H1 (cell line): ENCODE measurements at regions not wholly inside any gene's neighbourhood (a gene's known extent, or its start where the extent isn't known, plus 50 kb on each side); places are given as distances from the start of the nearest gene placed in this dataset.
A peak's percentile ranks its signal among the peaks of the same experiment; 100 is the strongest.

ENCODE experiments used
- CTCF ChIA-PET: fragments of 300-600 bp; sonication (Branson Sonifier 250); formaldehyde crosslinking; loops from one replicate; lab custom pipeline; 2021; ENCODE audit not compliant: partially characterized antibody; lab: Charles Lee
- POLR2A ChIA-PET: fragments of 300-600 bp; sonication (Branson Sonifier 250); formaldehyde crosslinking; loops from one replicate; lab custom pipeline; 2021; ENCODE audit warnings: inconsistent platforms; ENCODE audit not compliant: partially characterized antibody; lab: Charles Lee
- DNase-seq, 2 experiments: peaks; one replicate each; pipeline versions ENCODE4 v3.0.0 to v3.0.0-alpha.2; 2010 to 2022; ENCODE audit warnings: low spot score in 2 of 2, low read depth in 1 of 2, mixed read lengths in 1 of 2
- FAIRE-seq: peaks from 2 replicates; lab custom pipeline; 2011; peaks lifted over from hg19 to GRCh38; lab: Jason Lieb, UNC
- H2AFZ ChIP-seq: 2 replicates; pipeline ENCODE4 v1.8.1; 2012; ENCODE audit warnings: low read length, inconsistent platforms
- H2AK5ac ChIP-seq: 2 replicates; pipeline ENCODE4 v1.6.1; 2013; ENCODE audit warnings: low read depth, low read length
- H2BK120ac ChIP-seq: replicated peaks from 2 replicates; pipeline ENCODE3; 2013; ENCODE audit warnings: low read depth, low read length, inconsistent platforms
- H2BK12ac ChIP-seq: 2 replicates; pipeline ENCODE4 v1.6.1; 2013; ENCODE audit warnings: low read depth, low read length
- H2BK15ac ChIP-seq: 2 replicates; pipeline ENCODE4 v1.6.1; 2013; ENCODE audit warnings: low read length
- H2BK20ac ChIP-seq: 2 replicates; pipeline ENCODE4 v1.6.1; 2013; ENCODE audit warnings: low read length
- H2BK5ac ChIP-seq: 2 replicates; pipeline ENCODE4 v1.6.1; 2013; ENCODE audit warnings: low read depth, low read length
- H3K14ac ChIP-seq: 2 replicates; pipeline ENCODE4 v1.6.1; 2013; ENCODE audit warnings: inconsistent platforms; ENCODE audit not compliant: insufficient read length
- H3K18ac ChIP-seq: 2 replicates; pipeline ENCODE4 v1.6.1; 2013; ENCODE audit warnings: low read length; ENCODE audit errors: extremely low read depth
- H3K23ac ChIP-seq: 2 replicates; pipeline ENCODE4 v1.6.1; 2013; ENCODE audit warnings: inconsistent platforms; ENCODE audit not compliant: insufficient read length
- H3K23me2 ChIP-seq: 2 replicates; pipeline ENCODE4 v1.6.1; 2013; ENCODE audit warnings: low read depth, low read length
- H3K27ac ChIP-seq: 2 replicates; pipeline ENCODE4 v1.6.1; 2011; ENCODE audit warnings: low read depth, low read length, inconsistent platforms
- H3K27me3 ChIP-seq, 4 experiments: replicated peaks in 1 of 4; 1 replicate in 1 of 4; 2 replicates in 3 of 4; pipeline versions ENCODE4 v1.6.1 to v1.8.1; 2011 to 2013; ENCODE audit warnings: low read length in 3 of 4, mild to moderate bottlenecking in 3 of 4, inconsistent platforms in 2 of 4, mixed read lengths in 2 of 4, moderate library complexity in 1 of 4; ENCODE audit not compliant: control insufficient read depth in 3 of 4, insufficient read depth in 3 of 4; ENCODE audit errors: extremely low read depth in 1 of 4
- H3K36me3 ChIP-seq, 4 experiments: 2 replicates each; pipeline versions ENCODE4 v1.6.1 to v1.8.1; 2011 to 2013; ENCODE audit warnings: mild to moderate bottlenecking in 4 of 4, low read length in 3 of 4, moderate library complexity in 2 of 4, control low read depth in 1 of 4, inconsistent platforms in 1 of 4; ENCODE audit not compliant: insufficient read depth in 4 of 4, control insufficient read depth in 2 of 4
- H3K4ac ChIP-seq: replicated peaks from 2 replicates; pipeline ENCODE3; 2013; ENCODE audit warnings: low read length, low read depth, mixed read lengths, inconsistent platforms; ENCODE audit not compliant: insufficient read length
- H3K4me1 ChIP-seq, 4 experiments: replicated peaks in 1 of 4; 1 replicate in 1 of 4; 2 replicates in 3 of 4; pipeline versions ENCODE4 v1.6.1 to v1.8.1; 2011 to 2013; ENCODE audit warnings: low read length in 3 of 4, inconsistent platforms in 2 of 4, mixed read lengths in 1 of 4; ENCODE audit not compliant: insufficient read depth in 4 of 4, control insufficient read depth in 3 of 4
- H3K4me2 ChIP-seq, 2 experiments: 2 replicates each; pipeline versions ENCODE4 v1.6.1 to v1.8.1; 2011 to 2013; ENCODE audit warnings: low read depth in 2 of 2, low read length in 2 of 2, control low read depth in 1 of 2, inconsistent platforms in 1 of 2, mild to moderate bottlenecking in 1 of 2; ENCODE audit not compliant: insufficient read depth in 1 of 2
- H3K4me3 ChIP-seq, 4 experiments: fragments of 200-600, 300-600 bp in 1 of 4; sonication (generic), shearing (Covaris generic), sonication (Bioruptor Twin) in 1 of 4; 2 replicates each; pipeline versions ENCODE4 v1.5.1 to v1.8.1; 2011 to 2016; ENCODE audit warnings: low read length in 4 of 4, low read depth in 3 of 4, control low read depth in 2 of 4, inconsistent platforms in 2 of 4, mild to moderate bottlenecking in 2 of 4, mixed read lengths in 1 of 4, moderate library complexity in 1 of 4; ENCODE audit not compliant: insufficient read depth in 2 of 4; ENCODE audit errors: extremely low read depth in 1 of 4
- H3K56ac ChIP-seq: replicated peaks from 2 replicates; pipeline ENCODE3; 2013; ENCODE audit warnings: low read depth, mild to moderate bottlenecking, mixed read lengths, low read length, inconsistent platforms; ENCODE audit not compliant: insufficient read length
- H3K79me1 ChIP-seq: 2 replicates; pipeline ENCODE4 v1.6.1; 2013; ENCODE audit warnings: low read depth, low read length, control low read depth
- H3K79me2 ChIP-seq, 2 experiments: 2 replicates each; pipeline versions ENCODE4 v1.6.1 to v1.8.1; 2012 to 2013; ENCODE audit warnings: low read length in 2 of 2, mild to moderate bottlenecking in 2 of 2, inconsistent platforms in 1 of 2; ENCODE audit not compliant: insufficient read depth in 2 of 2, control insufficient read depth in 1 of 2
- H3K9ac ChIP-seq, 4 experiments: replicated peaks in 1 of 4; 1 replicate in 1 of 4; 2 replicates in 3 of 4; pipeline versions ENCODE4 v1.6.1 to v1.8.1; 2011 to 2013; ENCODE audit warnings: low read depth in 3 of 4, low read length in 3 of 4, control low read depth in 2 of 4, mild to moderate bottlenecking in 2 of 4, moderate library complexity in 2 of 4, inconsistent platforms in 1 of 4; ENCODE audit errors: extremely low read depth in 1 of 4
- H3K9me3 ChIP-seq, 2 experiments: 2 replicates each; pipeline versions ENCODE4 v1.6.1 to v1.8.1; 2012 to 2013; ENCODE audit warnings: mild to moderate bottlenecking in 2 of 2, moderate library complexity in 2 of 2, control low read depth in 1 of 2, inconsistent platforms in 1 of 2, low read depth in 1 of 2, low read length in 1 of 2, mixed read lengths in 1 of 2; ENCODE audit not compliant: insufficient read depth in 2 of 2
- H4K20me1 ChIP-seq, 2 experiments: replicated peaks in 1 of 2; 2 replicates each; pipeline versions ENCODE3 to v1.8.1; 2011 to 2013; ENCODE audit warnings: inconsistent platforms in 2 of 2, low read length in 2 of 2, mild to moderate bottlenecking in 1 of 2; ENCODE audit not compliant: insufficient read depth in 2 of 2, control insufficient read depth in 1 of 2
- H4K5ac ChIP-seq: 2 replicates; pipeline ENCODE4 v1.6.1; 2013; ENCODE audit warnings: low read length, low read depth, mixed read lengths, inconsistent platforms; ENCODE audit not compliant: insufficient read length
- H4K8ac ChIP-seq: 2 replicates; pipeline ENCODE4 v1.8.0; 2013; ENCODE audit warnings: mild to moderate bottlenecking, moderate library complexity, low read length, inconsistent platforms; ENCODE audit not compliant: insufficient read depth; ENCODE audit errors: extremely low read depth
- H4K91ac ChIP-seq: replicated peaks from 2 replicates; pipeline ENCODE3; 2013; ENCODE audit warnings: low read length, mixed read lengths, inconsistent platforms; ENCODE audit not compliant: insufficient read length
- USF2 ChIP-seq: IDR thresholded peaks from 2 replicates; pipeline ENCODE4 v1.6.1; 2011; ENCODE audit warnings: low read length, improper control_type of control experiment
- WGBS, 2 experiments: shearing (Covaris generic) in 1 of 2; methylation state at CpG; one replicate each; pipeline versions ENCODE4 v1.1.6 to v1.1.7; 2013 to 2015; ENCODE audit warnings: low lambda C conversion rate in 2 of 2, mixed read lengths in 2 of 2, inconsistent platforms in 1 of 2, low coverage in 1 of 2, missing lambda C conversion rate in 1 of 2; ENCODE audit not compliant: insufficient replicate concordance in 2 of 2, insufficient coverage in 1 of 2, insufficient read length in 1 of 2; ENCODE audit errors: extremely low coverage in 1 of 2, missing lambda C conversion rate in 1 of 2; 5-methylcytosine and 5-hydroxymethylcytosine counted together

DNA sequence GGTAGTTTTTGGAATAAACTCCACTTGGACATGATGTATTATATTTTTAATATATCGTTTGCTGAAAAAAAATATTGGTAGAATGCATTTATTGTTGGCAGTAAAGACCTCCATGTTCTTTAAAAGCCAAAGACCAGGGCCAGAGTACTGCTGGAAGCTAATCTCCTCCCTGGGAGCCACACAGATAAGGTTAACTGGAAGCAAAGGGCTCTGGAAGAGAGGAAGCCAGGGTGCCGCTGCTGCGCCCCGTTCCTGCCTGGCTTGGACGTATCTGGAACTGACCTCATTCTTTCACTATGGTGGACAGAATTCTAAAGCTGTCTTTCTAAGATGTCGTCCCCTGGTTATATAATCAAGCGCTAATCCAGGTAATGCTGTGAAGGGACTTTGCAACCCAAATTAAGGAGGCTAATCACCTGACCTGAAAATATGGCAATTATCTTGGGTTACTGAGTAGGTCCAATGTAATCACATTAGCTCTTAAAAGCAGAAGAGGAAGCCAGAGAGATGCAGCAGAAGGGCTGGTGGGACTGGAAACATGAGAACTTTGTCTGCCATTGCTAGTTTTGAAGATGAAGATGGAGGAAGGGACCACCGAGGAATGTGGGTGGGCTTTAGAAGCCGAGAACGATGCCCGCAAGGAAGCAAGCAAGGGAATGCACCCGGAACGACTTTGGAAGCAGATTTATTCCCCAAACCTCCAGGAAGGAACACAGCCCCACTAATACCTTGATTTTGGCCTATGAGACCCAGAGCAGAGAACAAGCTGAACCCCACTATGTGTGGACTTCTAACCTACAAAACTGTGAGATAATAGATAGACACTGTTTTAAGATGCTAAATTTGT lies 167.7 kb upstream of the KCNJ15 start:
- no peak overlapping the region for H4K91ac ChIP-seq
- H4K20me1 ChIP-seq = no peaks in the 10 kb centered on the region
- no peak overlapping the region for H2BK15ac ChIP-seq
- DNase-seq = no peak
- no peak overlapping the region for H2BK12ac ChIP-seq
- H4K8ac ChIP-seq = no peak overlapping the region
- H3K79me1 ChIP-seq = no peaks in the 10 kb centered on the region
- H3K14ac ChIP-seq = no peak overlapping the region
- ChIA-PET CTCF (interaction anchor here (1.4 kb wide), 1 partner anchor 38 kb away, joined by 4 read pairs; no protein-coding TSS in a partner anchor), POLR2A (no interaction called here)
- no peaks in the 10 kb centered on the region for H3K9me3 ChIP-seq
- no peak overlapping the region for H2BK5ac ChIP-seq
- no peak overlapping the region for H2BK120ac ChIP-seq
- no peak overlapping the region for H2BK20ac ChIP-seq
- H4K5ac ChIP-seq = no peak overlapping the region
- WGBS, 2 experiments = 95% methylated on average over 13 of the region's 13 CpGs; no CpG with 5 or more reads in 1 of the 2 experiments
- H3K9ac ChIP-seq = no peak overlapping the region
- no peaks in the 10 kb centered on the region for H3K27me3 ChIP-seq
- H3K79me2 ChIP-seq = no peaks in the 10 kb centered on the region
- 0 out of 2 replicates have a peak overlapping the region, but pooled peaks have one; percentile 23 for H2AFZ ChIP-seq
- no peak overlapping the region for H3K18ac ChIP-seq
- H3K4ac ChIP-seq = no peak overlapping the region
- no peak for TF ChIP-seq USF2
- H3K4me2 ChIP-seq = no peak overlapping the region
- no peak overlapping the region for H3K23ac ChIP-seq
- no peaks in the 10 kb centered on the region for H3K23me2 ChIP-seq
- H3K4me3 ChIP-seq = no peak overlapping the region
- no peaks in the 10 kb centered on the region for H3K36me3 ChIP-seq
- H3K56ac ChIP-seq = no peak overlapping the region
- H3K4me1 ChIP-seq = no peaks in the 10 kb centered on the region
- H3K27ac ChIP-seq = no peak overlapping the region
- no peak overlapping the region for H2AK5ac ChIP-seq
- FAIRE-seq = no peak
